PC-3 (cell line): ENCODE measurements at regions not wholly inside any gene's neighbourhood (a gene's known extent, or its start where the extent isn't known, plus 50 kb on each side); places are given as distances from the start of the nearest gene placed in this dataset.

ENCODE experiments used
- ATAC-seq: fragments of 200-7000 bp; cut with Tn5 transposase; 2 replicates; pipeline ENCODE4 v1.9.1; 2020; ENCODE audit warnings: mild to moderate bottlenecking, moderate library complexity
- BruUV-seq: library from RNA; stranded (reverse); fragments of 400-500 nt; replicated peaks from 2 replicates; lab custom pipeline; 2021; lab: Mats Ljungman, UMichigan
- CTCF ChIA-PET: fragments of 300-600 bp; sonication (Branson Sonifier 250); formaldehyde crosslinking; loops from one replicate; lab custom pipeline; 2022; ENCODE audit warnings: antibody characterized with exemption; lab: Charles Lee
- POLR2A ChIA-PET: fragments of 300-600 bp; sonication (Branson Sonifier 250); formaldehyde crosslinking; loops from one replicate; lab custom pipeline; 2022; ENCODE audit warnings: antibody characterized with exemption; ENCODE audit not compliant: unreplicated experiment; lab: Charles Lee
- DNase-seq: peaks from one replicate; pipeline ENCODE4 v3.0.0-alpha.2; 2015
- H2AFZ ChIP-seq: fragments of 300-600 bp; sonication (generic); 2 replicates; pipeline ENCODE4 v1.6.0; 2016; ENCODE audit warnings: antibody characterized with exemption, low read length
- H3F3A ChIP-seq: fragments of 300-600 bp; sonication (generic); one replicate; pipeline ENCODE4 v1.6.0; 2017; ENCODE audit warnings: antibody characterized with exemption, low read length, control low read depth, mild to moderate bottlenecking; ENCODE audit not compliant: unreplicated experiment
- H3K27ac ChIP-seq: fragments of 300-600 bp; sonication (generic); 2 replicates; pipeline ENCODE4 v1.5.1; 2016; ENCODE audit warnings: mild to moderate bottlenecking, low read length
- H3K27me3 ChIP-seq: fragments of 300-600 bp; sonication (generic); 2 replicates; pipeline ENCODE4 v1.6.1; 2016; ENCODE audit warnings: low read length, mixed read lengths
- H3K36me3 ChIP-seq: fragments of 300-600 bp; sonication (generic); 2 replicates; pipeline ENCODE4 v1.6.1; 2016; ENCODE audit warnings: low read depth, mixed run types, low read length, mixed read lengths
- H3K4me1 ChIP-seq: fragments of 300-600 bp; sonication (generic); 2 replicates; pipeline ENCODE4 v1.5.1; 2016; ENCODE audit warnings: low read length; ENCODE audit not compliant: insufficient read depth
- H3K4me2 ChIP-seq: fragments of 300-600 bp; sonication (generic); 2 replicates; pipeline ENCODE4 v1.6.0; 2016; ENCODE audit warnings: low read length
- H3K4me3 ChIP-seq: fragments of 300-600 bp; sonication (generic); 2 replicates; pipeline ENCODE4 v1.5.1; 2016; ENCODE audit warnings: mild to moderate bottlenecking, low read length, mixed read lengths
- H3K79me2 ChIP-seq: fragments of 300-600 bp; sonication (generic); 2 replicates; pipeline ENCODE4 v1.6.1; 2017; ENCODE audit warnings: low read length, mixed read lengths
- H3K9ac ChIP-seq: fragments of 300-600 bp; sonication (generic); 2 replicates; pipeline ENCODE4 v1.6.0; 2016; ENCODE audit warnings: mild to moderate bottlenecking, low read length
- H3K9me2 ChIP-seq: fragments of 300-600 bp; sonication (generic); replicated peaks from 2 replicates; pipeline ENCODE4 v1.6.1; 2016; ENCODE audit warnings: mixed run types, low read length, mixed read lengths
- H3K9me3 ChIP-seq: fragments of 300-600 bp; sonication (generic); 2 replicates; pipeline ENCODE4 v1.6.1; 2016; ENCODE audit warnings: low read length, mixed read lengths
- H4K20me1 ChIP-seq: fragments of 300-600 bp; sonication (generic); 2 replicates; pipeline ENCODE4 v1.6.1; 2016; ENCODE audit warnings: low read length, mixed read lengths
- CTCF ChIP-seq: fragments of 300-600 bp; sonication (generic); conservative IDR thresholded peaks from 2 replicates; pipeline ENCODE4 v1.5.1; 2017; ENCODE audit warnings: antibody characterized with exemption, low read depth, mild to moderate bottlenecking, low read length
- EZH2 ChIP-seq: fragments of 300-600 bp; sonication (generic); IDR thresholded peaks from one replicate; pipeline ENCODE4 v1.6.1; 2017; ENCODE audit warnings: antibody characterized with exemption, mild to moderate bottlenecking, low read length; ENCODE audit not compliant: unreplicated experiment
- EZH2phosphoT487 ChIP-seq: fragments of 300-600 bp; sonication (generic); IDR thresholded peaks from 2 replicates; pipeline ENCODE4 v1.6.1; 2018; ENCODE audit warnings: mild to moderate bottlenecking, antibody characterized with exemption, low read length, borderline replicate concordance
- intact Hi-C: fragments of 100-400 bp; cut with micrococcal nuclease; formaldehyde crosslinking; loops from 2 replicates; pipeline ENCODE4 v1.9.0; 2023

- no peaks in the 10 kb centered on the region for H3K9me3 ChIP-seq
- H2AFZ ChIP-seq: no peak overlapping the region
- no peaks in the 10 kb centered on the region for H3K9me2 ChIP-seq
- DNase-seq: no peak
- H3K79me2 ChIP-seq: no peaks in the 10 kb centered on the region
- intact Hi-C loops: no loop called here
- H3K4me1 ChIP-seq: no peaks in the 10 kb centered on the region
- POLR2A ChIA-PET: no interaction called here
- no peak overlapping the region for H3K9ac ChIP-seq
- no peak overlapping the region for H3K4me3 ChIP-seq
- TF ChIP-seq EZH2phosphoT487 (no peak), CTCF (no peak), EZH2 (no peak)
- H3K36me3 ChIP-seq: no peaks in the 10 kb centered on the region
- H4K20me1 ChIP-seq: no peaks in the 10 kb centered on the region
- no peak overlapping the region for H3K27ac ChIP-seq
- no TSS peak for BruUV-seq
- CTCF ChIA-PET: no interaction called here
- H3F3A ChIP-seq: no peaks in the 10 kb centered on the region
- H3K27me3 ChIP-seq: peaks cover 62% of the 10 kb centered on the region
- ATAC-seq: no peak
- H3K4me2 ChIP-seq: no peak overlapping the region
These were observed 98.7 kb downstream of the CPZ start for GRCh38 chr4:8691151-8691775.

- Histone ChIP-seq H3K9me2 (no peaks in the 10 kb centered on the region), H2AFZ (no peak overlapping the region), H3K4me1 (no peaks in the 10 kb centered on the region), H3K36me3 (no peaks in the 10 kb centered on the region), H3F3A (no peaks in the 10 kb centered on the region), H3K9me3 (no peaks in the 10 kb centered on the region), H3K27me3 (peaks cover 59% of the 10 kb centered on the region), H3K9ac (no peak overlapping the region), H3K27ac (no peak overlapping the region), H3K4me3 (no peak overlapping the region), H3K4me2 (no peak overlapping the region), H4K20me1 (no peaks in the 10 kb centered on the region), H3K79me2 (no peaks in the 10 kb centered on the region)
- no peak for TF ChIP-seq EZH2phosphoT487
- TF ChIP-seq EZH2: no peak
- no peak for TF ChIP-seq CTCF
- ChIA-PET CTCF (no interaction called here), POLR2A (no interaction called here)
- BruUV-seq: no TSS peak
- DNase-seq: no peak
- intact Hi-C loops: no loop called here
- ATAC-seq: no peak
These were observed 97.9 kb downstream of the CPZ start for GRCh38 chr4:8690216-8691150.

GRCh38 chr4:8689741-8690140 is 97.2 kb downstream of the CPZ start:
- DNase-seq (no peak), ATAC-seq (no peak)
- Histone ChIP-seq H3K4me1 (no peaks in the 10 kb centered on the region), H2AFZ (no peak overlapping the region), H3K4me3 (no peak overlapping the region), H3K4me2 (no peak overlapping the region), H3K9me3 (no peaks in the 10 kb centered on the region), H3K9me2 (no peaks in the 10 kb centered on the region), H3F3A (no peaks in the 10 kb centered on the region), H3K9ac (no peak overlapping the region), H3K27ac (no peak overlapping the region), H4K20me1 (no peaks in the 10 kb centered on the region), H3K36me3 (no peaks in the 10 kb centered on the region), H3K27me3 (peaks cover 51% of the 10 kb centered on the region), H3K79me2 (no peaks in the 10 kb centered on the region)
- no TSS peak for BruUV-seq
- ChIA-PET POLR2A (no interaction called here), CTCF (no interaction called here)
- TF ChIP-seq CTCF (no peak), EZH2phosphoT487 (no peak), EZH2 (no peak)
- intact Hi-C loops: no loop called here
